HepG2 (cell line): ENCODE measurements at regions not wholly inside any gene's neighbourhood (a gene's known extent, or its start where the extent isn't known, plus 50 kb on each side); places are given as distances from the start of the nearest gene placed in this dataset.
A peak's percentile ranks its signal among the peaks of the same experiment; 100 is the strongest.

Experiments
- ATAC-seq: fragments of 200-7000 bp; cut with Tn5 transposase; 3 replicates; pipeline ENCODE4 v1.9.1; 2020; ENCODE audit warnings: mild to moderate bottlenecking, moderate library complexity
- BruUV-seq: library from RNA; stranded (reverse); fragments of 400-500 nt; replicated peaks from 2 replicates; lab custom pipeline; 2021; lab: Mats Ljungman, UMichigan
- CTCF ChIA-PET: fragments of 300-600 bp; formaldehyde crosslinking; extraction: SDS; loops from one replicate; lab custom pipeline; 2021; ENCODE audit warnings: low total read pairs, inconsistent platforms, low intra/inter-chr PET ratio; lab: Yijun Ruan, JAX
- POLR2A ChIA-PET: fragments of 350-600 bp; sonication (Branson Sonifier 250); formaldehyde crosslinking; loops from one replicate; lab custom pipeline; 2020; ENCODE audit warnings: antibody characterized with exemption, inconsistent platforms; lab: Yijun Ruan, JAX
- DNase-seq: peaks from one replicate; pipeline ENCODE4 v3.0.0-alpha.2; 2015; ENCODE audit warnings: low spot score
- FAIRE-seq: peaks from 3 replicates; lab custom pipeline; 2011; peaks lifted over from hg19 to GRCh38; lab: Jason Lieb, UNC
- H2AFZ ChIP-seq: one replicate; pipeline ENCODE4 v1.6.1; 2011; ENCODE audit warnings: low read length, inconsistent platforms
- H3K27ac ChIP-seq: fragments of 300-600 bp; 3 replicates; pipeline ENCODE4 v1.8.0; 2011; ENCODE audit warnings: mixed run types, mild to moderate bottlenecking, mixed read lengths, low read length, inconsistent platforms; ENCODE audit not compliant: insufficient read depth; ENCODE audit errors: extremely low read length
- H3K27me3 ChIP-seq, 2 experiments: fragments of 200-600 bp in 1 of 2; 2 replicates in 1 of 2; 3 replicates in 1 of 2; pipeline versions ENCODE4 v1.6.0 to v1.8.0; 2011; ENCODE audit warnings: low read length in 2 of 2, mild to moderate bottlenecking in 2 of 2, moderate library complexity in 2 of 2, inconsistent platforms in 1 of 2; ENCODE audit not compliant: insufficient read depth in 2 of 2, control insufficient read depth in 1 of 2
- H3K36me3 ChIP-seq, 2 experiments: fragments of 200-600 bp in 1 of 2; replicated peaks in 1 of 2; 2 replicates in 1 of 2; 3 replicates in 1 of 2; pipeline versions ENCODE4 v1.5.1 to v1.8.0; 2011; ENCODE audit warnings: low read length in 2 of 2, inconsistent platforms in 1 of 2; ENCODE audit not compliant: insufficient read depth in 2 of 2, control insufficient read depth in 1 of 2
- H3K4me1 ChIP-seq: 2 replicates; pipeline ENCODE4 v1.5.1; 2012; ENCODE audit warnings: low read length, inconsistent platforms; ENCODE audit not compliant: insufficient read depth
- H3K4me2 ChIP-seq: 2 replicates; pipeline ENCODE4 v1.6.0; 2011; ENCODE audit warnings: low read depth, low read length, inconsistent platforms
- H3K4me3 ChIP-seq, 3 experiments: fragments of 200-600 bp in 1 of 3; sonication (generic), shearing (Covaris generic) in 1 of 3; replicated peaks in 1 of 3; 2 replicates each; pipeline ENCODE4 v1.5.1; 2011 to 2016; ENCODE audit warnings: low read length in 3 of 3, inconsistent platforms in 2 of 3, low read depth in 2 of 3, mild to moderate bottlenecking in 2 of 3, control low read depth in 1 of 3, mixed read lengths in 1 of 3; ENCODE audit not compliant: insufficient read depth in 1 of 3
- H3K79me2 ChIP-seq: one replicate; pipeline ENCODE4 v1.6.1; 2011; ENCODE audit warnings: low read length, inconsistent platforms; ENCODE audit not compliant: insufficient read depth
- H3K9ac ChIP-seq: 2 replicates; pipeline ENCODE4 v1.6.0; 2011; ENCODE audit warnings: mild to moderate bottlenecking, low read depth, low read length, inconsistent platforms; ENCODE audit not compliant: insufficient read depth
- H3K9me3 ChIP-seq: 2 replicates; pipeline ENCODE4 v1.5.1; 2012; ENCODE audit warnings: mild to moderate bottlenecking, low read length
- H4K20me1 ChIP-seq: 2 replicates; pipeline ENCODE4 v1.6.0; 2011; ENCODE audit warnings: inconsistent platforms, mild to moderate bottlenecking, low read length, moderate library complexity; ENCODE audit not compliant: insufficient read depth
- FOSL2 ChIP-seq: sonication (generic); formaldehyde crosslinking; IDR thresholded peaks from 2 replicates; pipeline ENCODE4 v1.4.0; 2020; ENCODE audit warnings: missing genetic modification reagents
- GRHL1 ChIP-seq: sonication (generic); formaldehyde crosslinking; conservative IDR thresholded peaks from 2 replicates; pipeline ENCODE4 v1.8.0; 2022; ENCODE audit warnings: missing genetic modification reagents
- RNF2 ChIP-seq: fragments of 450-650 bp; conservative IDR thresholded peaks from 2 replicates; pipeline ENCODE4 v1.6.1; 2016; ENCODE audit warnings: low read depth
- ZKSCAN1 ChIP-seq: fragments of 150-350 bp; IDR thresholded peaks from 2 replicates; pipeline ENCODE4 v1.6.1; 2014; ENCODE audit warnings: low read length
- WGBS: methylation state at CpG from one replicate; pipeline ENCODE4 v1.1.6; 2017; ENCODE audit warnings: low lambda C conversion rate; 5-methylcytosine and 5-hydroxymethylcytosine counted together
- in situ Hi-C: cut with HindIII; loops from 2 replicates; pipeline ENCODE4 v1.10.0; 2017; ENCODE audit warnings: low pct_unique_long_range_greater_than_20kb; ENCODE audit not compliant: extremely low pct_ligation_motif_present
- intact Hi-C: fragments of 100-400 bp; cut with micrococcal nuclease; formaldehyde crosslinking; loops from one replicate; pipeline ENCODE4 v1.10.0; 2022; ENCODE audit not compliant: unreplicated experiment

- in situ Hi-C loops: no loop called here
- ChIA-PET POLR2A (no interaction called here), CTCF (no interaction called here)
- intact Hi-C loops: no loop called here
- H3K27me3 ChIP-seq: peaks cover 1 to 21% of the 10 kb centered on the region in 2 experiments; a peak in 3 of 5 replicates
- no peaks in the 10 kb centered on the region for H3K9me3 ChIP-seq
- no TSS peak for BruUV-seq
- ATAC-seq (no peak), DNase-seq (no peak), FAIRE-seq (no peak)
- WGBS: 0% methylated on average over 1 of the region's 2 CpGs
- TF ChIP-seq ZKSCAN1 (0 out of 2 replicates have a peak, but pooled peaks have one; percentile 42), RNF2 (no peak)
- H3K79me2 ChIP-seq: no peaks in the 10 kb centered on the region
- no peaks in the 10 kb centered on the region for H3K4me1 ChIP-seq
- no peak overlapping the region for H3K27ac ChIP-seq
- no peak overlapping the region for H3K4me3 ChIP-seq
- H3K9ac ChIP-seq: no peak overlapping the region
- no peak overlapping the region for H3K4me2 ChIP-seq
- no peaks in the 10 kb centered on the region for H3K36me3 ChIP-seq
- no peaks in the 10 kb centered on the region for H4K20me1 ChIP-seq
- no peak overlapping the region for H2AFZ ChIP-seq
These were observed 59.7 kb upstream of the IER5L start for GRCh38 chr9:129237803-129238202.

- no TSS peak for BruUV-seq
- no peak overlapping the region; the same call in 1 of the 2 replicates for H3K4me2 ChIP-seq
- intact Hi-C loops: no loop called here
- no peaks in the 10 kb centered on the region for H4K20me1 ChIP-seq
- FAIRE-seq: no peak
- no peaks in the 10 kb centered on the region for H3K79me2 ChIP-seq
- no peaks in the 10 kb centered on the region for H3K4me1 ChIP-seq
- H3K9ac ChIP-seq: no peak overlapping the region
- 16% methylated on average over 13 of the region's 13 CpGs for WGBS
- ATAC-seq: no peak
- no peak overlapping the region for H3K27ac ChIP-seq
- in situ Hi-C loops: no loop called here
- H2AFZ ChIP-seq: no peak overlapping the region
- H3K4me3 ChIP-seq: no peak overlapping the region
- TF ChIP-seq GRHL1 (CRISPR knock-in tag) (no peak), FOSL2 (CRISPR knock-in tag) (peak; percentile 44; the same call in 1 of the 2 replicates)
- H3K36me3 ChIP-seq: no peaks in the 10 kb centered on the region
- no peak for DNase-seq
- H3K9me3 ChIP-seq: no peaks in the 10 kb centered on the region
- peaks cover 1 to 17% of the 10 kb centered on the region in 2 experiments; a peak in 3 of 5 replicates for H3K27me3 ChIP-seq
- ChIA-PET POLR2A (no interaction called here), CTCF (no interaction called here)
These were observed 59.1 kb upstream of the IER5L start for GRCh38 chr9:129237164-129237611.
